ENCODE measurements at regions not wholly inside any gene's neighbourhood (a gene's known extent, or its start where the extent isn't known, plus 50 kb on each side); places are given as distances from the start of the nearest gene placed in this dataset.

DNA sequence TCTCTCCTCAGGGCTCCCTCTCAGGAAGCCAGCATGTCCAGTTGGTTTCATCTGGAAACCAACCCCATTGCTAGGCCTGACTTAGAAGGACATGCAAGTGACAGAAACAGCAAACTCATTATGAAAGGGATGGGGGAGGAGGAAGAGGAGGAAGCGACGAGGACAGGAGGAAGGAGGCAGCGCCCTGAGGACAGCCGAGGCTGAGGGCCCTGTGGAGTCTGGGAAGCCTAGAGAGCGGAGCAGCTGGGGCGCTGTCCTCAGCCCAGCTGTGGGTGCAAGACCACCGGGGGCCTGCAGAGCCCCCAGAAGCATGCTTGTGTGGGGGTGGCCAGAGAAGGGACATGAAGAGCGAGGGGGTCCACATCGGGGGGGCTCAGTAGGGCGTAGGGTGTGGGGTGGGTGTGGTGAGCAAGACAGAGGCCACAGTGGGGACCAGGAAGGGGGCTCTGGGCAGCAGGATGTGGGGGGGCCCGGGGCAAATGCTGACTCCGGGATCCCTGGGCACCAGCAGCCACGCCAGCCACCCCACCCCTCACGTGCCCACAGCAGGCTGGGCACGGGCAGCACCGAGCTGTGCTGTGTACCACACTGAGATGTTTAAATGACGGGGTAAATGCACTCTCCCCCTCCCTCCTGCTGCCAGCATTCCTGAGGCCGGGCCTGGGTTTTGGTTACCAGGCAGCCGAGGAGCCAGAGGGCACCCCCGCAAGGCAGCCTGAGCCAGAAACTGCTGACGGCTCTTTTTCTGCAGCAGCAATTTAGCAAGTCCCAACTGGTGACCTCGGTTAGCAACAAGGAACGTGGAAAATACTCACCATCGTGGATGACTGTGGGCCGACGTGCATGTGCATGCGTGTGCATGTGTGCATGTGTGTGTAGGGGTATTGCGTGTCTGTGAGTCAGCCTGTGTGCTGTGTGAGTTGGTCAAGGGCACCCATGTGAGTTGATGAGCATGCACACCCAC, 82.7 kb upstream of the LINC01488 start:
- ChIA-PET CTCF (no interaction called here), POLR2A (interaction anchor here (1.1 kb wide), 1 partner anchor 240 kb away, joined by 3 read pairs; no protein-coding TSS in a partner anchor)
- no peak for DNase-seq (ENCODE audit: unreplicated experiment)
- H3K4me3 Mint-ChIP-seq (ENCODE audit: unreplicated experiment): no peak overlapping the region
- H3K9me3 Mint-ChIP-seq (ENCODE audit: unreplicated experiment): peaks cover 8% of the 10 kb centered on the region
- H3K27me3 Mint-ChIP-seq (ENCODE audit: insufficient read depth, unreplicated experiment): no peaks in the 10 kb centered on the region
- H3K4me1 Mint-ChIP-seq (ENCODE audit: insufficient read depth, unreplicated experiment): peaks cover 7% of the 10 kb centered on the region
- H3K27ac Mint-ChIP-seq (ENCODE audit: low read depth, unreplicated experiment): no peak overlapping the region
- TF ChIP-seq, protein P1, sequence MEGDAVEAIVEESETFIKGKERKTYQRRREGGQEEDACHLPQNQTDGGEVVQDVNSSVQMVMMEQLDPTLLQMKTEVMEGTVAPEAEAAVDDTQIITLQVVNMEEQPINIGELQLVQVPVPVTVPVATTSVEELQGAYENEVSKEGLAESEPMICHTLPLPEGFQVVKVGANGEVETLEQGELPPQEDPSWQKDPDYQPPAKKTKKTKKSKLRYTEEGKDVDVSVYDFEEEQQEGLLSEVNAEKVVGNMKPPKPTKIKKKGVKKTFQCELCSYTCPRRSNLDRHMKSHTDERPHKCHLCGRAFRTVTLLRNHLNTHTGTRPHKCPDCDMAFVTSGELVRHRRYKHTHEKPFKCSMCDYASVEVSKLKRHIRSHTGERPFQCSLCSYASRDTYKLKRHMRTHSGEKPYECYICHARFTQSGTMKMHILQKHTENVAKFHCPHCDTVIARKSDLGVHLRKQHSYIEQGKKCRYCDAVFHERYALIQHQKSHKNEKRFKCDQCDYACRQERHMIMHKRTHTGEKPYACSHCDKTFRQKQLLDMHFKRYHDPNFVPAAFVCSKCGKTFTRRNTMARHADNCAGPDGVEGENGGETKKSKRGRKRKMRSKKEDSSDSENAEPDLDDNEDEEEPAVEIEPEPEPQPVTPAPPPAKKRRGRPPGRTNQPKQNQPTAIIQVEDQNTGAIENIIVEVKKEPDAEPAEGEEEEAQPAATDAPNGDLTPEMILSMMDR (IDR thresholded peaks at IDR 0.05; ENCODE audit: unreplicated experiment): no peak
- H3K36me3 Mint-ChIP-seq (ENCODE audit: insufficient read depth, unreplicated experiment): no peaks in the 10 kb centered on the region
- no TSS peak for BruUV-seq (replicated peaks)
- intact Hi-C loops (cut with micrococcal nuclease): no loop called here

DNA sequence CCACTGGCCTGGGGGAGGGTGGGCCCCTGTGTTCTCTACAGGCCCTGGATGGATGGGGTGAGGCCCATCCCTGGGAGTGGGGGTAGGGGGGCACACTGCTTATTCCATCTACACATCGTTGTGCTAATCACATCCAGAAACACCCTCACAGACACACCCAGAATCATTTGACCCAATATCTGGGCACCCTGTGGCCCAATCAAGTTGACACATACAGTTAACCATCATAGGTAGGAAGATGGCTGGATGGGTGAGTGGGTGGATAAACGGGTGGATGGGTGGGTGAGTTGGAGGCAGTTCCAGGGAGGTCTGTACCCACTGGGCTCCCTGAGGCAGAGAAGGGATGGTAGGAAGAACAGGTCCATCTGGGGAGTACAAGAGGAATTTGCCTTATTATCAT, 81.3 kb upstream of the LINC01488 start:
- Mint-ChIP-seq H3K27me3 (ENCODE audit: insufficient read depth, unreplicated experiment) (no peaks in the 10 kb centered on the region), H3K9me3 (ENCODE audit: unreplicated experiment) (peaks cover 8% of the 10 kb centered on the region), H3K4me3 (ENCODE audit: unreplicated experiment) (no peak overlapping the region), H3K36me3 (ENCODE audit: insufficient read depth, unreplicated experiment) (no peaks in the 10 kb centered on the region), H3K4me1 (ENCODE audit: insufficient read depth, unreplicated experiment) (peaks cover 7% of the 10 kb centered on the region), H3K27ac (ENCODE audit: low read depth, unreplicated experiment) (no peak overlapping the region)
- no TSS peak for BruUV-seq (replicated peaks)
- intact Hi-C loops (cut with micrococcal nuclease): no loop called here
- no peak for DNase-seq (ENCODE audit: unreplicated experiment)
- ChIA-PET POLR2A (interaction anchor here (1.1 kb wide), 1 partner anchor 239 kb away, joined by 3 read pairs; no protein-coding TSS in a partner anchor), CTCF (interaction anchor here (0.6 kb wide), 1 partner anchor 56 kb away, joined by 3 read pairs; no protein-coding TSS in a partner anchor)
- TF ChIP-seq, protein P1 (IDR thresholded peaks at IDR 0.05; ENCODE audit: unreplicated experiment): no peak

DNA sequence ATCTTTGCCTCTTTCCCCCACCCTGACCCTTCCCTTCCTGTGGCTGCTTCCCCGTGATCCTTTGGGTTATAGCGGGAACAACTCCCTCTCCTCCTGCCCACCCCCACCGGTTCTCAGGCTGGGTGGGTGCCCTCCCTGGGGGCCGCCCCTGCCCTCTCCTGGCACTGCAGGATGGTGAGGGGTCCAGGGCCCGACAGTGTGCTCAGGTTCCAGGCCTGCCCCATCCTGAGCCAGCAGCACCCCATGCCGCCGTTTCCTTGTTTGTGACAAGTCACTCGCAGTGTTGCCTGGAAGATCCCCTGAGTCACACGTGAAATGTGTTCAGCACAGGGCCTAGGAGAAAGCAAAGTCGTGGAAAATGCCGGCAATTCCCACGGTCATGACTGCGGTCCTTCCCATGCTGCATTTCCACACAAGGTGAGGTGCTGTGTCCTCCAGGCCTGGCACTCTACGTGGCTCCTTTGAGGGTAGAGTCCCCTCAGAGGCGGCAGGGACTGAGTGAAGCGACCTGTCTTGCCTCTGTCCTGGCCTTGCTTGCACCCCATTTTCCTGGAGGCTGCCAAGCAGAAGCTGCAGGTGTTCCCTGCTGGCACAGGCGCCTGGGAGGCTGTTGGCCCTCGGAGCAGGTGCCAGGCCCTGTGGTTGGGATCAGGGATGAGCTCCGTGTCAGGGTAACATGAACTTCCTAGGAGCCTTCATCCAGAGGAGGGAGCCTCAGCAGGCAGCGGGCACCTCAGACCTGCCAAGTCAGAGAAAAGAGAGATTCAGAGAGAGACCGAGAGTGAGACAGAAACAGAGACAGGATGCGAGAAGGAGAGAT, 80.5 kb upstream of the LINC01488 start:
- Mint-ChIP-seq H3K36me3 (ENCODE audit: insufficient read depth, unreplicated experiment) (no peaks in the 10 kb centered on the region), H3K9me3 (ENCODE audit: unreplicated experiment) (peaks cover 8% of the 10 kb centered on the region), H3K4me3 (ENCODE audit: unreplicated experiment) (no peak overlapping the region), H3K27ac (ENCODE audit: low read depth, unreplicated experiment) (no peak overlapping the region), H3K4me1 (ENCODE audit: insufficient read depth, unreplicated experiment) (peaks cover 7% of the 10 kb centered on the region), H3K27me3 (ENCODE audit: insufficient read depth, unreplicated experiment) (no peaks in the 10 kb centered on the region)
- no peak for DNase-seq (ENCODE audit: unreplicated experiment)
- BruUV-seq (replicated peaks): no TSS peak
- ChIA-PET CTCF (no interaction called here), POLR2A (interaction anchor here (0.6 kb wide), 1 partner anchor 14 kb away, joined by 3 read pairs; no protein-coding TSS in a partner anchor)
- TF ChIP-seq, protein P1 (IDR thresholded peaks at IDR 0.05; ENCODE audit: unreplicated experiment): no peak
- intact Hi-C loops (cut with micrococcal nuclease): no loop called here

DNA sequence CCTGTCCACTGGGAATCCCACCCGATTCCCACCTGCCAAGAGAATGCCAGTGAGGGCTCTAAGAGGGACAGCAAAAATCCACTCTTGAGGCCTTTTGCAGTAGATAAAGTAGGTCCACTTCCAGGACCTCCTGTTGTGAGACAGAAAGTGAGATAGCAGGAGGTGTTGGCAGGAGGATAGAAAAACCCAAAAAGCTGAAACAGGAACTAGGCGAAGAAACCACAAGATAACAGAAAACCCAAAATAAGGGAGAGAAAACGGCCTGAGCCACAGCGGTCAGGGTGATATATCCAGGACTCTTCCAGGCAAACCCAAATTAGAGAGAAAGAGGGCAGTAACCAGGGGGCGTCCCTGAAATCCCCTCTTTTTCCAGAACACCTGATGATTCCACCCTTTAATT, 79.7 kb upstream of the LINC01488 start:
- Mint-ChIP-seq H3K36me3 (ENCODE audit: insufficient read depth, unreplicated experiment) (no peaks in the 10 kb centered on the region), H3K9me3 (ENCODE audit: unreplicated experiment) (peaks cover 8% of the 10 kb centered on the region), H3K4me3 (ENCODE audit: unreplicated experiment) (no peak overlapping the region), H3K4me1 (ENCODE audit: insufficient read depth, unreplicated experiment) (peaks cover 7% of the 10 kb centered on the region), H3K27me3 (ENCODE audit: insufficient read depth, unreplicated experiment) (no peaks in the 10 kb centered on the region), H3K27ac (ENCODE audit: low read depth, unreplicated experiment) (no peak overlapping the region)
- no TSS peak for BruUV-seq (replicated peaks)
- intact Hi-C loops (cut with micrococcal nuclease): no loop called here
- TF ChIP-seq, protein P1 (IDR thresholded peaks at IDR 0.05; ENCODE audit: unreplicated experiment): no peak
- ChIA-PET POLR2A (interaction anchor here (0.6 kb wide), 1 partner anchor 13 kb away, joined by 3 read pairs; no protein-coding TSS in a partner anchor), CTCF (no interaction called here)
- DNase-seq (ENCODE audit: unreplicated experiment): no peak

Data from MCF 10A (cell line).